NOMO-1 treated with dmso at 0.1 percent for 144 hours (cell line): ENCODE measurements at regions not wholly inside any gene's neighbourhood (a gene's known extent, or its start where the extent isn't known, plus 50 kb on each side); places are given as distances from the start of the nearest gene placed in this dataset.
"Not testable (repeated sequence)": the region's sequence is repeated elsewhere in the genome, so short reads cannot be mapped to it uniquely, and the experiment has no call there.

ENCODE experiments used
- DNase-seq: peaks from one replicate; lab custom pipeline; 2025; ENCODE audit not compliant: unreplicated experiment; lab: John Stamatoyannopoulos, UW

DNA sequence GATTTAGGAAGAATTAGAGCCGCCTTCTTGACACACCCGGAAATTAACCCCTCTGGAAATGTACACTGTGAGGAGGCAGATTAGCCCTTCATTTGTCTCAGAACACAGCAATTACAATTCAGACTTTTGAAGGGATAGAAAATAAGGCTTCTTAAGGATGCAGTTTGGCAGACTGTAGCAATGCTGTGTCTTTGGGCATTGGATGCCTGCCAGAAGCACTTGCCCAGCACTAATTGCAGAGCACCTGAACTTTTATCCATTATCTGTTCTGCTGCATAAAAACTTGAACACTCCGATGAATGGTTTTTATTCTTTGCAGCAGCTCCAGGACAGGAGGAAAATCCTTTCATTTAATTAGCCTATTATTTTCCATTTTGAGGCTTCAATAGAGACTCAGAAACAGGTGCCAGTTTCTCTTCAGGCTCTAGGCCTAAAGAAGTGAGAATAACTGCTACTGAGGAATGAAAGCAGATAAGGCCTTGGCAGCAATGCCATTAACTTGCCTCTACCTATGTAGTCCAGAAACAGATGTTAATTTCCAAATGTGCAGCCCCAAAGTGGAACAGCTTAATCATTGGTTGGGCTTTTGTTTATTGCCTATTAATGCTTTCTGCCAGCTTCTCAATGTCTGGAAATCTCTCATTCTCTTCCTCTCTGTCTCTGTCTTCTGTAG, 418.5 kb downstream of the NSUN3 start:
- no peak for DNase-seq

GRCh38 chr3:94482686-94483085, 419.8 kb downstream of the NSUN3 start:
- no peak for DNase-seq

GRCh38 chr3:94483403-94483802, 420.5 kb downstream of the NSUN3 start:
- no peak for DNase-seq

GRCh38 chr3:94494992-94495391, 432.1 kb downstream of the NSUN3 start:
- DNase-seq, result no peak

GRCh38 chr3:94500146-94500545, 437.3 kb downstream of the NSUN3 start:
- DNase-seq, result no peak

DNA sequence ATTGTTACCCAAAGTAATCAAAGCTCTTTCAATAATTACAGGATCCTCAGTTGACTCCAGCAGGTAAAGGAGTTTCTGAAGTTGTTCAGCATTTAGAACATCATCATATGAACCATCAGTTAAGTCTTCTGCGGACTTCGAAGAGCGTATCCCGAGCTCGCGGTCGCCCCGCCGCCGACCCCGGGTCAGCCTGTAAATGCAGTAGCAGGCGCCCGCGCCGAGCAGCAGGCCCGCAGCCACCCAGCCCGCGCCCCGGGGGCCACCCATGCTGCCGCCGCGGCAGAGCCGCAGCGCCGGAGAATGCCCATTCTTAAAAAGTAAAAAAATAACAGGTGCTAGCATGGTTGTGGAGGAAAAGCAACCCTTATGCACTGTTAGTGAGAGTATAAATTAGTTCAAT, 444.5 kb downstream of the NSUN3 start:
- not testable (repeated sequence) for DNase-seq

DNA sequence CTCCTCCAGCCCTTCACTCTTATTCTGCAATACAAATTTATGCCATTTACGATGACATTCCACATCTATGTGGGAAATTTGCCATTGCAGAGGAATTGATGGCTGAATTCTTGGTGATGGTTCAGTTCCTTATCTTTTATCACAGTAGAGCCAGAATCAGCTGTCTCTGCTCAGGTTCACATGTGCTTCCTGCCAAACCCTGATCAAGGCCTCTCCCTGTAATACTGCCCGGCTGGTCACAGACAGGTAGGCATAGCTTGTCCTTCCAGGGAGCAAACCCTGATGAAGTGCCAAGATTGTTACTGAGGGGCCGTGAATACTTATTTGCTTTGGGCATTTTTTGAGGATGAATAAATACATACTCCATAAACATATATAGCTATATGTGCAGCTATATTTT, 450.0 kb downstream of the NSUN3 start:
- DNase-seq, result no peak

- no peak for DNase-seq
These were observed 450.7 kb downstream of the NSUN3 start for GRCh38 chr3:94513600-94513999.

GRCh38 chr3:94515983-94516382, 453.1 kb downstream of the NSUN3 start:
- DNase-seq, result no peak

GRCh38 chr3:94520364-94520763, 457.5 kb downstream of the NSUN3 start:
- no peak for DNase-seq

DNA sequence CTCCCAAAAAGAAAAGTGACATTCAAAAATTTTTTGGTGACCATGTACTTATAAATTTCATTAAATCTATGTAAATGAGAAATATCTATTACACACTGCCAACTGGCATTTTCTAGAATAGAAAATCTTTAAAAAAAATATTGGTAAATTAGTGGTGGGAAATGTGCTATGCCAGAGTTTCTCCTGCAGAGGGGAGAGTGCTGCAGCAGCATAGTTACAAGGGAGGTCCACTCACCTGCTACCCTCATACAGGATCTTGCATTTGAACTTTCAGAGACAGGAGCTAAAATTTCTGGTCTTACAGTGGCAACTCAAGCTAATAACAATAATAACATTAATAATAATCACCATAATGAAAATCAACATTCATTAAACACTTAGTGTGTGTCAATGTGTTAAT, 459.6 kb downstream of the NSUN3 start:
- no peak for DNase-seq

DNA sequence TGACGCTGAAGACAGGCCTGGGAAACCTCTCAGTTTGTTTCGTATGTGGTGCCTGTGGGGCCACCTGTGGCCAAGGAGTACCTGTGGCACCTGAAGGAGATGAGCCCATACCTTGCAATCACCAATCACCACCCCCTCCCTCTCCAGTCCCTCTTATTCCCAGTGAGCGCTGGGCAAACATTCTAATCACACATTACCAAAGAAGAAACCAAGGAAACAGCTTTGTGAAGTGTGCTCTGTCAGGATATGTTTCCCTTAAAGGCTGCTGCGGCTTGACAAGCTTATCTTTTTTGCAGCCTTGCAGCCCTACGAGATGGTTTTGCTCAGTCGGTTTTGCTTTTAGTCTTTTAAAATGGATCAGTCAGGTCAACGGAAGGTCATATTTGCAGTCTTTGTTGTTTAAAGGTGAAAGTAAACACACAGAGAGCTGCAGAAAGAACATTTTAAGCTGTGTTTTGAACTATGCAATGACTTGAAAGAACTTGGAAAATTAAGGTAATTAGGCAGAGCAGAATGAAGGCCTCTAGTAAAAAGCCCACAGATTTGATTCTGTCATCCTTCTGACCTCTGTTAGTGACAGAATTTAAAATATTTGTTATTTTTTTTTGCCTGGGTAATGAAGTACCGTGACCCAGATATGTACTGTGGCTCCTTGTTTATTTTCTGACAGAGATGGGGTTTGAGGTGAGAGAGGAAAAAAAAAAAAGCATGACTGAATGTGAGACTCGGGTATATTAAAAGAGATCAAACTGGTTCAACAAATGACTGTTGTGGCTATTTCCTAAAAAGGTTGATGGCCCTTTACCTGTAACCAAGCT, 461.4 kb downstream of the NSUN3 start:
- no peak for DNase-seq

- DNase-seq, result no peak
These were observed 462.2 kb downstream of the NSUN3 start for GRCh38 chr3:94525043-94525442.

DNA sequence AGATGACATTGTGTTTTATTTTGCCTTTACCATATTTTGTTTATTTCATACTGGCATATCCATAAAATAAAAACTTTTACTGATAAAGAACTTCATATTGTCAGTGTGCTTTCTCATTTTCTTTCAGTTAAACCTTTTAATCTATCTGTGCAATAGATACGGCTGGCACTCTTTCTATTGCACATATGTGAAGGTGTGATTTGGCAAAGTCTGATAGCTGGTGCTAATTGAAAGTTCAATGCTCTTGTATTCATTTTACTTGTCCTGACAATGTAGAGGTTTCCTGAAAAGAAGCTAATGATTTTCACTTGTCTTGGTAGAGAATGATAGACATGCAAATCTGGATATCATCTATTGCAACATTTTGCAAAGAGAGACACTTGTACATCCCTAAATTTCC, 467.0 kb downstream of the NSUN3 start:
- DNase-seq, result no peak

DNA sequence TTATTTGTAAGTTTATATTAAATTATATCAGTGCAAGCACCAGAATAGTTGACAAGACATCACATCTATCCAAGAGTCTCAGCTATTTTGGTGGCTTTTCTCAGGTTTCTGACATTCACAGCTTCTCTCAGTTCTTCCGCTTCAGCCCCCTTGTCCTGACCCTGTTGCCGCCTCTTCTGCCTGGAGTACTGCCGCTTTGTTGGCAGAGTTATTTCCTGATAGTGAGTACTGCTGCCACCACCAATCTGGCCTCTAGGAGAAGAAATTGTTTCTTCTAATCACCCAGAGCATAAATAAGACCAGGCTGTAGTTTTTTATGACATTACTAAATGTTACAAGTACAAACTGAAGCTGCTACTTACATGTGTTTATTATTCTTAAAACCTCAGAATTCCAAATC, 470.1 kb downstream of the NSUN3 start:
- no peak for DNase-seq

DNA sequence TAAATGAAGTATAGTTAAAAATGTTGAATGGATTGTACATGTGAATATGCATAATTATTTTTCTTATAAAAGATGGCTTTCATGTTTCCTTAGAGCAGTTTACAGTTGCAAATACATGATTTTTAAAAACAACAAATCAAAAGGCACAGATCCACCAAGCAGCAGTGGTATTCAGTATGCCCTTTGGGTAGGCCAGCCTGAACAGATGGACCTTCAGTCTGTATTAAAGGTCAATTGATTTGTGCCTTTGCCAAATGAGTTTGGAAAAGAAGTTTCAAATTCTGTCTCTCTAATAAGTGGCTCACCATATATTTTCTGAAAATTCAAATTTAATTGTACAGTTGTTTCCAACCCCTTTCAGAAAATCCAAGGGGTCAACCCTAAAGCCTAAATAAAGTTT, 477.1 kb downstream of the NSUN3 start:
- DNase-seq, result no peak

- DNase-seq, result no peak
These were observed 480.3 kb downstream of the NSUN3 start for GRCh38 chr3:94543161-94543560.

DNA sequence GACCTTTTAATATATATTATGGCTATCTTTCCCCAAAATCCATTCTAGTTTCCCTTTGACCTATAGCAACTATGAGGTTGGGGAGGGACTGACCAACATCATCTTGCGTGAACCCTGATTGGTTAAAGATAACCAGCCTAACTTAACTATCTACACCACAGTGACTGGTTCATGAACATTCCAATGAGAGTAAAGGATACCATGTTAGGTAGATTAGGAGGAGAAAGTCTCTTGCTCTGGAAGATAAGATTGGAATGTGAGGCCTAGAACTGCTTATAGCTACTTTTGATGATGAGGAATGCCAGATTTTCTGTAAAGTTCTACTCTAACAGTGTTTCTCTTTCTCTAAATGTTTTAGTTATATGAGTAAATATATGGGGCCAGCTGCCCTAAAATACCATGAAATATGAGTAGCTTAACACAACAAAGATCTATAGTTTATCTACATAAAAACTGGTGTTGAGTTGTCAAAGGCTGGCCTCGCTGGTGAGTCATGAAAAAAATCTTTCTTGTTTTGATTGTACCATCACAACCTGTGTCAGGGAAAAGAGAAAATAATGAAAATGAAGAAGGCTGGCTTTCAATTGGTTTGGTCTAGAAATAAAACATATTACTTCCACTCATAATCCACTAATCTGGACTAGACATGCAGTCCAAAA, 481.4 kb downstream of the NSUN3 start:
- DNase-seq, result no peak

GRCh38 chr3:94548581-94549316, 485.9 kb downstream of the NSUN3 start:
- DNase-seq, result no peak

DNA sequence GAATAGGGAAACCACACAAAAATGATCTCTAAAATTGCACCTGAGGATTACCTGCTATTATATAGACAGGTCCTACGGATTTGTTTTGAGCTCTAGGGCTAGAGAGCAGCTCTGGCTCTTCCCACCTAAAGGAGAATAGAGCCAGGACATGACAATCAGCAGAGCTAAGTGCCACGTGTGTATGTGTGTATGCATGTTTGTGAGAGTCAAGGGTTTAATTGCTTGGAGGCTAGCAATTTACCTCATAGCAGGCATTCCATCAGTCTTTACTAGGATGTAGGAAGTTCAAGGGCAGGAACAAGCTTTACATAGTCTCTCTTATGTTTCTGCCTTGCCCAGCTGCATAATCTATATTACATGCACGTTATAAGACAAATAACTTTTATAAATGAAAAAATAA, 498.2 kb downstream of the NSUN3 start:
- no peak for DNase-seq

GRCh38 chr3:94564247-94564646, 501.4 kb downstream of the NSUN3 start:
- no peak for DNase-seq
